ENCODE measurements at regions not wholly inside any gene's neighbourhood (a gene's known extent, or its start where the extent isn't known, plus 50 kb on each side); places are given as distances from the start of the nearest gene placed in this dataset.

GRCh38 chr5:87095787-87096186 lies 171.9 kb upstream of the RASA1 start:
- no peak for DNase-seq (ENCODE audit: low read depth, low spot score)
- no peaks in the 10 kb centered on the region for H4K20me1 ChIP-seq (replicated peaks; ENCODE audit: control insufficient read depth, extremely low read depth, insufficient read depth, low read length)
- no peak overlapping the region for H3K9ac ChIP-seq (replicated peaks; ENCODE audit: extremely low read depth, insufficient read depth, low read length)
- no peaks in the 10 kb centered on the region for H3K4me1 ChIP-seq (ENCODE audit: control insufficient read depth, extremely low read depth, insufficient read depth, low read length)
- H3K9me3 ChIP-seq (replicated peaks; ENCODE audit: control insufficient read depth, insufficient read depth, low read length): no peaks in the 10 kb centered on the region
- no peaks in the 10 kb centered on the region for H3K36me3 ChIP-seq (ENCODE audit: control insufficient read depth in 2 of 2, extremely low read depth in 1 of 2, insufficient read depth in 2 of 2, low read length in 2 of 2)
- dilution Hi-C loops (cut with MboI; ENCODE audit: extremely low pct_ligation_motif_present, low sequenced_read_pairs) (no loop called here), intact Hi-C loops (cut with micrococcal nuclease) (no loop called here)
- H2AFZ ChIP-seq (ENCODE audit: low read depth, low read length): no peak overlapping the region
- no peak overlapping the region for H3K4me2 ChIP-seq (ENCODE audit: insufficient read depth, low read length)
- H3K79me2 ChIP-seq (ENCODE audit: control insufficient read depth, insufficient read depth, low read length): no peaks in the 10 kb centered on the region
- H3K9me1 ChIP-seq (replicated peaks; ENCODE audit: control insufficient read depth, extremely low read depth, insufficient read depth, low read length): no peaks in the 10 kb centered on the region
- CTCF ChIA-PET: interaction anchor here (1.0 to 1.8 kb wide), 3 partner anchors 12 to 26 kb away, joined by 3 read pairs; no protein-coding TSS in a partner anchor
- no TSS peak for BruUV-seq (replicated peaks)
- no peak overlapping the region for H3K4me3 ChIP-seq (replicated peaks in 1 of 3; ENCODE audit: insufficient read depth in 1 of 3, low read depth in 1 of 3, low read length in 3 of 3)
- H3K27ac ChIP-seq (ENCODE audit: insufficient read depth, low read depth, low read length): no peak overlapping the region
- no peak for FAIRE-seq
- H3K27me3 ChIP-seq (ENCODE audit: control insufficient read depth in 2 of 2, insufficient read depth in 2 of 2, low read length in 2 of 2): no peaks in the 10 kb centered on the region
- TF ChIP-seq FOS (IDR thresholded peaks at IDR 0.05; ENCODE audit: borderline replicate concordance, insufficient read depth, low read length) (no peak), JUN (IDR thresholded peaks at IDR 0.05; ENCODE audit: borderline replicate concordance, insufficient read depth, insufficient read length, low read depth) (no peak), MAX (IDR thresholded peaks at IDR 0.05; ENCODE audit: insufficient read depth, insufficient read length) (no peak), POLR2A (IDR thresholded peaks at IDR 0.05; ENCODE audit: low read depth, low read length) (no peak)
- POLR2A ChIA-PET: no interaction called here

- Histone ChIP-seq H3K4me2 (ENCODE audit: insufficient read depth, low read length) (no peak overlapping the region), H3K4me3 (replicated peaks in 1 of 3; ENCODE audit: insufficient read depth in 1 of 3, low read depth in 1 of 3, low read length in 3 of 3) (no peak overlapping the region), H3K9ac (replicated peaks; ENCODE audit: extremely low read depth, insufficient read depth, low read length) (no peak overlapping the region), H3K27ac (ENCODE audit: insufficient read depth, low read depth, low read length) (no peak overlapping the region), H3K4me1 (ENCODE audit: control insufficient read depth, extremely low read depth, insufficient read depth, low read length) (no peaks in the 10 kb centered on the region), H3K27me3 (ENCODE audit: control insufficient read depth in 2 of 2, insufficient read depth in 2 of 2, low read length in 2 of 2) (no peaks in the 10 kb centered on the region), H3K9me1 (replicated peaks; ENCODE audit: control insufficient read depth, extremely low read depth, insufficient read depth, low read length) (no peaks in the 10 kb centered on the region), H4K20me1 (replicated peaks; ENCODE audit: control insufficient read depth, extremely low read depth, insufficient read depth, low read length) (no peaks in the 10 kb centered on the region), H3K79me2 (ENCODE audit: control insufficient read depth, insufficient read depth, low read length) (no peaks in the 10 kb centered on the region), H3K36me3 (ENCODE audit: control insufficient read depth in 2 of 2, extremely low read depth in 1 of 2, insufficient read depth in 2 of 2, low read length in 2 of 2) (no peaks in the 10 kb centered on the region), H3K9me3 (replicated peaks; ENCODE audit: control insufficient read depth, insufficient read depth, low read length) (no peaks in the 10 kb centered on the region), H2AFZ (ENCODE audit: low read depth, low read length) (no peak overlapping the region)
- intact Hi-C loops (cut with micrococcal nuclease): no loop called here
- CTCF ChIA-PET: no interaction called here
- no peak for DNase-seq (ENCODE audit: low read depth, low spot score)
- dilution Hi-C loops (cut with MboI; ENCODE audit: extremely low pct_ligation_motif_present, low sequenced_read_pairs): no loop called here
- no TSS peak for BruUV-seq (replicated peaks)
- no peak for TF ChIP-seq MAX (IDR thresholded peaks at IDR 0.05; ENCODE audit: insufficient read depth, insufficient read length)
- TF ChIP-seq, protein P1, sequence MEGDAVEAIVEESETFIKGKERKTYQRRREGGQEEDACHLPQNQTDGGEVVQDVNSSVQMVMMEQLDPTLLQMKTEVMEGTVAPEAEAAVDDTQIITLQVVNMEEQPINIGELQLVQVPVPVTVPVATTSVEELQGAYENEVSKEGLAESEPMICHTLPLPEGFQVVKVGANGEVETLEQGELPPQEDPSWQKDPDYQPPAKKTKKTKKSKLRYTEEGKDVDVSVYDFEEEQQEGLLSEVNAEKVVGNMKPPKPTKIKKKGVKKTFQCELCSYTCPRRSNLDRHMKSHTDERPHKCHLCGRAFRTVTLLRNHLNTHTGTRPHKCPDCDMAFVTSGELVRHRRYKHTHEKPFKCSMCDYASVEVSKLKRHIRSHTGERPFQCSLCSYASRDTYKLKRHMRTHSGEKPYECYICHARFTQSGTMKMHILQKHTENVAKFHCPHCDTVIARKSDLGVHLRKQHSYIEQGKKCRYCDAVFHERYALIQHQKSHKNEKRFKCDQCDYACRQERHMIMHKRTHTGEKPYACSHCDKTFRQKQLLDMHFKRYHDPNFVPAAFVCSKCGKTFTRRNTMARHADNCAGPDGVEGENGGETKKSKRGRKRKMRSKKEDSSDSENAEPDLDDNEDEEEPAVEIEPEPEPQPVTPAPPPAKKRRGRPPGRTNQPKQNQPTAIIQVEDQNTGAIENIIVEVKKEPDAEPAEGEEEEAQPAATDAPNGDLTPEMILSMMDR (IDR thresholded peaks at IDR 0.05; ENCODE audit: extremely low read depth in 1 of 2, insufficient read depth in 1 of 2, low read depth in 1 of 2, low read length in 2 of 2): no peak
- no peak for TF ChIP-seq MYC (IDR thresholded peaks at IDR 0.05; ENCODE audit: low read depth, low read length)
- no peak for TF ChIP-seq GATA2 (IDR thresholded peaks at IDR 0.05; ENCODE audit: insufficient read depth, insufficient read length, low read depth, low read length)
- TF ChIP-seq EZH2 (IDR thresholded peaks at IDR 0.05; ENCODE audit: borderline replicate concordance, low read depth, low read length, severe bottlenecking): no peak
- no peak for TF ChIP-seq FOS (IDR thresholded peaks at IDR 0.05; ENCODE audit: borderline replicate concordance, insufficient read depth, low read length)
- no peak for TF ChIP-seq POLR2AphosphoS5 (IDR thresholded peaks at IDR 0.05; ENCODE audit: insufficient read depth, low read depth, low read length)
- TF ChIP-seq JUN (IDR thresholded peaks at IDR 0.05; ENCODE audit: borderline replicate concordance, insufficient read depth, insufficient read length, low read depth): no peak
- no peak for TF ChIP-seq POLR2A (IDR thresholded peaks at IDR 0.05; ENCODE audit: low read depth, low read length)
- POLR2A ChIA-PET: no interaction called here
- FAIRE-seq: no peak
Observed at GRCh38 chr5:87097664-87098063, 170.0 kb upstream of the RASA1 start.
